ENCODE measurements at regions not wholly inside any gene's neighbourhood (a gene's known extent, or its start where the extent isn't known, plus 50 kb on each side); places are given as distances from the start of the nearest gene placed in this dataset.

DNA sequence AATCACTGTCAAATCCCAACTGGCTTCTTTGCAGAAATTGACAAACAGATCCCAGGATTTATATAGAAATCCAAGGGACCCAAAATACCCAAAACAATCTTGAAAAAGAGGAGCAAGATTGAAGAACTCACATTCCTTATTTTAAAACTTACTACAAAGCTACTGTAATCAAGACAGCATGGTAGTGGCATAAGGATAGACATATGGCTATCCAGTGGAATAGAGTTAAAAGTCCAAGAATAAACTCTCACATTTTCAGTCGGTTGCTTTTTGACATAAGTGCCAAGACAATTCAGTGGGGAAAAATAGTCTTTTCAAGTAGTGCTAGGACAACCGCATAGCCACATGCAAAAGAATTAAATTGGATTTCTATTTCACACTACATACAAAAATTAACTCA, 81.0 kb upstream of the HOXC13 start:
- TF ChIP-seq EP300 (IDR thresholded peaks at IDR 0.05) (no peak), POLR2A (IDR thresholded peaks at IDR 0.05) (no peak), POLR2AphosphoS5 (IDR thresholded peaks at IDR 0.05) (no peak)
- TF ChIP-seq, protein P1, sequence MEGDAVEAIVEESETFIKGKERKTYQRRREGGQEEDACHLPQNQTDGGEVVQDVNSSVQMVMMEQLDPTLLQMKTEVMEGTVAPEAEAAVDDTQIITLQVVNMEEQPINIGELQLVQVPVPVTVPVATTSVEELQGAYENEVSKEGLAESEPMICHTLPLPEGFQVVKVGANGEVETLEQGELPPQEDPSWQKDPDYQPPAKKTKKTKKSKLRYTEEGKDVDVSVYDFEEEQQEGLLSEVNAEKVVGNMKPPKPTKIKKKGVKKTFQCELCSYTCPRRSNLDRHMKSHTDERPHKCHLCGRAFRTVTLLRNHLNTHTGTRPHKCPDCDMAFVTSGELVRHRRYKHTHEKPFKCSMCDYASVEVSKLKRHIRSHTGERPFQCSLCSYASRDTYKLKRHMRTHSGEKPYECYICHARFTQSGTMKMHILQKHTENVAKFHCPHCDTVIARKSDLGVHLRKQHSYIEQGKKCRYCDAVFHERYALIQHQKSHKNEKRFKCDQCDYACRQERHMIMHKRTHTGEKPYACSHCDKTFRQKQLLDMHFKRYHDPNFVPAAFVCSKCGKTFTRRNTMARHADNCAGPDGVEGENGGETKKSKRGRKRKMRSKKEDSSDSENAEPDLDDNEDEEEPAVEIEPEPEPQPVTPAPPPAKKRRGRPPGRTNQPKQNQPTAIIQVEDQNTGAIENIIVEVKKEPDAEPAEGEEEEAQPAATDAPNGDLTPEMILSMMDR (IDR thresholded peaks at IDR 0.05): no peak
- H3K36me3 ChIP-seq: no peaks in the 10 kb centered on the region
- H3K27ac ChIP-seq: no peak overlapping the region
- DNase-seq (no peak), ATAC-seq (ENCODE audit: low FRiP score in 2 of 2) (no peak)
- no peak overlapping the region for H3K4me3 ChIP-seq
- H3K9me3 ChIP-seq: peaks cover 0 to 3% (median 0%) of the 10 kb centered on the region in 4 donors
- 86 to 90% methylated on average over 2 of the region's 2 CpGs for WGBS, 2 donors
- no peaks in the 10 kb centered on the region for H3K27me3 ChIP-seq
- H3K4me1 ChIP-seq: no peaks in the 10 kb centered on the region

DNA sequence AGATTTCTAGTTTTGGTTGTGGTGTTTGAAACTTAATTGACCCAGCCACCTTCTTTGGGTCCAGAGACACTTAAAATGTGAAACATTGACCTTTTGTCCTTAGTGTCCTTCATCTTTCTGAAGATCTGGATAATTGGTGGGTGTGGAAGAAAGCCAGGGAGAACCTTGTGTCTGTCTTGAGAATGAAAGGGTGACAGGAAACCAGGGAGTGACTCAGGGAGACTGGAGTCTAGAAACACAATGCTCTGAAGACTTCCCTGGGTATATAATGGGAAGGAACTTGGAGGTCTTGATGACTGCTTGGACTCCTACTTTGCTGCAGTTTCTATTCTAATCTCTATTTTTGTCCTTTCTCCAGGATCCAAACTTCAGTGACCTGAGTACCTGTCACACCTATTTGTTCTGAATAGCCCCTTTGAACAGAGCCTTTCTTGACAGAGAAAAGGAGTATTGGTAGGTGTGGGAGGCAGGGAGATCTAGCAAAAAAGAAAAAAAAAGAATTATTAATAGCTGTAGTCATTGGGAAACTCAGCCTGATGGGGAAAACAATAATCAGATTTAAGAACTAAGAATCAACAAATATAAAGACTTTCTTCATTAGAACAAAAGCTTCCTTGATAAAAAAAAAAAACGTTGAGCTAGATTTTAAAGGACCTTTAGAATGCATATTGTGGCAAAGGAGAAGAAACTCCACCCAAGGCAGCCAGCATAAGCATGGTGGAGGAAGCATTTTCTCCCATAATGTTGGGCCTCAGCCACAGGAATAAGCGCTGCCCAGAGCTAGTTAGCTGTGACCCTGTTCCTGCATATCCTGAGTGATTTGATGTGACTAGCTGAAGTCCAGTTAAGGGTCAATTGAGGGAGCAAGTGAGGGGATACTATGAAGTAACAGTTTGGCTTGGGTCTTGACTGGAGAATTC, 77.9 kb upstream of the HOXC13 start:
- H3K36me3 ChIP-seq: no peaks in the 10 kb centered on the region
- no peak overlapping the region for H3K27ac ChIP-seq
- peaks cover 0 to 3% (median 0%) of the 10 kb centered on the region in 4 donors for H3K9me3 ChIP-seq
- no peak overlapping the region for H3K4me3 ChIP-seq
- WGBS, 2 donors: 60 to 64% methylated on average over 2 of the region's 2 CpGs
- DNase-seq (no peak), ATAC-seq (ENCODE audit: low FRiP score in 2 of 2) (no peak)
- TF ChIP-seq POLR2A (IDR thresholded peaks at IDR 0.05) (no peak), EP300 (IDR thresholded peaks at IDR 0.05) (no peak), POLR2AphosphoS5 (IDR thresholded peaks at IDR 0.05) (no peak)
- TF ChIP-seq, protein P1 (IDR thresholded peaks at IDR 0.05): no peak
- no peaks in the 10 kb centered on the region for H3K27me3 ChIP-seq
- H3K4me1 ChIP-seq: no peaks in the 10 kb centered on the region

DNA sequence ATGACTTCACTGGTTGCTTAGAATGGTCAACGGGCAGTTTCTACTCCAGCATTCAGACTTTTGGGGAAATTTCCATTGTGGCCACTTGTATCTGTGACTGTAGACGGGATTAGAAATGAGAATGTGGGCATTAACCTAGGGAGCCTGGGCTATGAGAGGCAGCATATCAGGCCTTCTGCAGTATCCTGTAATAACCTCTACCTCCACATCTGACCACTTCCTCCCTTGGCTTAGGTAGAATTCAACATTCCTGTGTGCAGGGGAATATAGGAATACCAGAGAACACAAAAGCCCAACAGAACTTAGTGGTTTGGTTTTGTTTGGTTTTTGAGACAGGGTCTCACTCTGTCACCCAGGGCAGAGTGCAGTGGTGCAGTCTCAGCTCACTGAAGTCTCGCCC, 76.4 kb upstream of the HOXC13 start:
- Histone ChIP-seq H3K4me1 (no peaks in the 10 kb centered on the region), H3K4me3 (no peak overlapping the region), H3K27ac (no peak overlapping the region), H3K27me3 (no peaks in the 10 kb centered on the region), H3K36me3 (no peaks in the 10 kb centered on the region), H3K9me3 (peaks cover 0 to 3% (median 0%) of the 10 kb centered on the region in 4 donors)
- ATAC-seq (ENCODE audit: low FRiP score in 2 of 2): no peak
- DNase-seq: no peak
- TF ChIP-seq EP300 (IDR thresholded peaks at IDR 0.05): no peak
- no peak for TF ChIP-seq POLR2A (IDR thresholded peaks at IDR 0.05)
- TF ChIP-seq, protein P1 (IDR thresholded peaks at IDR 0.05): no peak
- TF ChIP-seq POLR2AphosphoS5 (IDR thresholded peaks at IDR 0.05): no peak
- 54 to 76% methylated on average over 3 of the region's 3 CpGs for WGBS, 2 donors

DNA sequence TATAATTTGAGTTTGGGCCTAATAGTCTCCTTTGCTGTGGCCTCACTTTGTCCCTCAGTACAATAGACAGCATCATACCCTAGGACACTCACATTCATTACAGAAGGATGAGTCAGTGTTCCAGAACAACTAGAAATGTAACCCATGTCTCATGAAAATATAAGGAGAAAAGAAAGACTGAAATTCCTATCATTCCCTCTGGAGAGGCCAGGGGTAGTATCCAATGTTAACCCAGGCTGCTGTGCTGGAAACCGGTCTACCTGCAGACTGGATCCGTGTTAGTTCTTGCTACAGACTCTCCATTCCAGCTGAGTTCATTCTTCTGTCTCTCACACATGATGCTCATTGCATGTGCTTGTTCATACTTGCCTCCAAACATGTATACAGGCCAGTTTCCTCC, 75.8 kb upstream of the HOXC13 start:
- H3K27me3 ChIP-seq: no peaks in the 10 kb centered on the region
- H3K36me3 ChIP-seq: no peaks in the 10 kb centered on the region
- H3K9me3 ChIP-seq: peaks cover 0 to 3% (median 0%) of the 10 kb centered on the region in 4 donors
- DNase-seq (no peak), ATAC-seq (ENCODE audit: low FRiP score in 2 of 2) (no peak)
- WGBS, 2 donors: 81 to 91% methylated on average over 2 of the region's 2 CpGs
- H3K4me3 ChIP-seq: no peak overlapping the region
- TF ChIP-seq POLR2A (IDR thresholded peaks at IDR 0.05) (no peak), POLR2AphosphoS5 (IDR thresholded peaks at IDR 0.05) (no peak), EP300 (IDR thresholded peaks at IDR 0.05) (no peak)
- TF ChIP-seq, protein P1 (IDR thresholded peaks at IDR 0.05): no peak
- H3K27ac ChIP-seq: no peak overlapping the region
- no peaks in the 10 kb centered on the region for H3K4me1 ChIP-seq
